ENCODE measurements at regions not wholly inside any gene's neighbourhood (a gene's known extent, or its start where the extent isn't known, plus 50 kb on each side); places are given as distances from the start of the nearest gene placed in this dataset.
A peak's percentile ranks its signal among the peaks of the same experiment; 100 is the strongest.

- DNase-seq: no peak
Observed at GRCh38 chr1:114219172-114219868, 65.7 kb upstream of the SYT6 start.

GRCh38 chr1:114218361-114219171 lies 64.9 kb upstream of the SYT6 start:
- no peak for DNase-seq

- peak; percentile 81 for DNase-seq
Observed at GRCh38 chr1:114216431-114217173, 62.9 kb upstream of the SYT6 start.

- DNase-seq: no peak
Observed at GRCh38 chr1:114215436-114215835, 61.8 kb upstream of the SYT6 start.

- no peak for DNase-seq
Observed at GRCh38 chr1:114214016-114214415, 60.3 kb upstream of the SYT6 start.

- DNase-seq: no peak
Observed at GRCh38 chr1:114209971-114210370, 56.3 kb upstream of the SYT6 start.

GRCh38 chr1:114208714-114209113 lies 55.0 kb upstream of the SYT6 start:
- no peak for DNase-seq

GRCh38 chr1:114208106-114208505 lies 54.4 kb upstream of the SYT6 start:
- DNase-seq: no peak

GRCh38 chr1:114207635-114208034 lies 54.0 kb upstream of the SYT6 start:
- no peak for DNase-seq

GRCh38 chr1:114206392-114206791 lies 52.7 kb upstream of the SYT6 start:
- no peak for DNase-seq

GRCh38 chr1:114203595-114204128 lies 50.0 kb upstream of the SYT6 start:
- DNase-seq: no peak

All from NCI-H2227 treated with DMSO at 0.1 percent for 48 hours (cell line).